GM12892 (cell line): ENCODE measurements at regions not wholly inside any gene's neighbourhood (a gene's known extent, or its start where the extent isn't known, plus 50 kb on each side); places are given as distances from the start of the nearest gene placed in this dataset.

Source experiments
- POLR2A ChIP-seq: IDR thresholded peaks from 2 replicates; pipeline ENCODE4 v1.6.1; 2011; ENCODE audit warnings: low read depth, low read length, control low read depth
- POLR2AphosphoS5 ChIP-seq: IDR thresholded peaks from 2 replicates; pipeline ENCODE4 v1.6.1; 2011; ENCODE audit warnings: low read depth, low read length, control low read depth
- TAF1 ChIP-seq: IDR thresholded peaks from 2 replicates; pipeline ENCODE4 v1.6.1; 2011; ENCODE audit warnings: low read depth, mild to moderate bottlenecking, control low read depth, low read length, borderline replicate concordance

- no peak for TF ChIP-seq POLR2A
- no peak for TF ChIP-seq POLR2AphosphoS5
- TF ChIP-seq TAF1, result no peak
Observed at GRCh38 chr2:88307817-88308216, 137.7 kb downstream of the THNSL2 start.
